ENCODE measurements at regions not wholly inside any gene's neighbourhood (a gene's known extent, or its start where the extent isn't known, plus 50 kb on each side); places are given as distances from the start of the nearest gene placed in this dataset.
A peak's percentile ranks its signal among the peaks of the same experiment; 100 is the strongest.

GRCh38 chr6:138647006-138647405 is 126.6 kb upstream of the CCDC28A start:
- no peak for TF ChIP-seq CTCF (IDR thresholded peaks at IDR 0.05; ENCODE audit: low read depth, low read length, missing control alignments)
- Histone ChIP-seq H3K27ac (no peak overlapping the region), H3K27me3 (replicated peaks) (no peaks in the 10 kb centered on the region), H3K4me3 (ENCODE audit: low read depth, low read length) (no peak overlapping the region), H3K36me3 (replicated peaks) (no peaks in the 10 kb centered on the region)
- in situ Hi-C loops (cut with HindIII; ENCODE audit: low pct_ligation_motif_present, low sequenced_read_pairs) = no loop called here
- DNase-seq = peak; percentile 12

GRCh38 chr6:138648127-138648526 is 125.4 kb upstream of the CCDC28A start:
- Histone ChIP-seq H3K36me3 (replicated peaks) (no peaks in the 10 kb centered on the region), H3K27me3 (replicated peaks) (no peaks in the 10 kb centered on the region), H3K27ac (no peak overlapping the region), H3K4me3 (ENCODE audit: low read depth, low read length) (no peak overlapping the region)
- in situ Hi-C loops (cut with HindIII; ENCODE audit: low pct_ligation_motif_present, low sequenced_read_pairs) = no loop called here
- DNase-seq = no peak
- TF ChIP-seq CTCF (IDR thresholded peaks at IDR 0.05; ENCODE audit: low read depth, low read length, missing control alignments) = no peak

GRCh38 chr6:138651491-138651890 is 122.1 kb upstream of the CCDC28A start:
- Histone ChIP-seq H3K4me3 (ENCODE audit: low read depth, low read length) (no peak overlapping the region), H3K27ac (no peak overlapping the region), H3K27me3 (replicated peaks) (no peaks in the 10 kb centered on the region), H3K36me3 (replicated peaks) (no peaks in the 10 kb centered on the region)
- TF ChIP-seq CTCF (IDR thresholded peaks at IDR 0.05; ENCODE audit: low read depth, low read length, missing control alignments) = no peak
- in situ Hi-C loops (cut with HindIII; ENCODE audit: low pct_ligation_motif_present, low sequenced_read_pairs) = no loop called here
- DNase-seq = no peak

GRCh38 chr6:138652824-138653223 is 120.7 kb upstream of the CCDC28A start:
- Histone ChIP-seq H3K4me3 (ENCODE audit: low read depth, low read length) (no peak overlapping the region), H3K27ac (no peak overlapping the region), H3K27me3 (replicated peaks) (no peaks in the 10 kb centered on the region), H3K36me3 (replicated peaks) (no peaks in the 10 kb centered on the region)
- no peak for TF ChIP-seq CTCF (IDR thresholded peaks at IDR 0.05; ENCODE audit: low read depth, low read length, missing control alignments)
- in situ Hi-C loops (cut with HindIII; ENCODE audit: low pct_ligation_motif_present, low sequenced_read_pairs) = no loop called here
- no peak for DNase-seq

GRCh38 chr6:138653435-138653834 is 120.1 kb upstream of the CCDC28A start:
- no peak for DNase-seq
- TF ChIP-seq CTCF (IDR thresholded peaks at IDR 0.05; ENCODE audit: low read depth, low read length, missing control alignments) = no peak
- H3K27me3 ChIP-seq (replicated peaks) = no peaks in the 10 kb centered on the region
- in situ Hi-C loops (cut with HindIII; ENCODE audit: low pct_ligation_motif_present, low sequenced_read_pairs) = no loop called here
- no peak overlapping the region for H3K4me3 ChIP-seq (ENCODE audit: low read depth, low read length)
- no peak overlapping the region for H3K27ac ChIP-seq
- no peaks in the 10 kb centered on the region for H3K36me3 ChIP-seq (replicated peaks)
